Mesenchymal stem cell (in vitro differentiated cells and primary cell): ENCODE measurements at regions not wholly inside any gene's neighbourhood (a gene's known extent, or its start where the extent isn't known, plus 50 kb on each side); places are given as distances from the start of the nearest gene placed in this dataset.

Experiments
- DNase-seq: peaks from one replicate; pipeline ENCODE4 v3.0.0-alpha.2; 2013
- H2AFZ ChIP-seq: one replicate; pipeline ENCODE4 v1.6.1; 2013; ENCODE audit warnings: low read depth, mild to moderate bottlenecking, control low read depth, inconsistent platforms, low read length, moderate library complexity
- H2AK5ac ChIP-seq: 2 replicates; pipeline ENCODE4 v1.6.1; 2013; ENCODE audit warnings: low read length, moderate library complexity, mild to moderate bottlenecking, inconsistent platforms; ENCODE audit not compliant: severe bottlenecking
- H2BK120ac ChIP-seq: one replicate; pipeline ENCODE4 v1.6.1; 2013; ENCODE audit warnings: low read depth, mild to moderate bottlenecking, inconsistent platforms, low read length, moderate library complexity
- H2BK12ac ChIP-seq, 2 experiments: one replicate each; pipeline ENCODE4 v1.6.1; 2013; ENCODE audit warnings: inconsistent platforms in 2 of 2, low read length in 2 of 2, mild to moderate bottlenecking in 2 of 2, moderate library complexity in 2 of 2, control low read depth in 1 of 2
- H2BK15ac ChIP-seq: one replicate; pipeline ENCODE4 v1.6.1; 2013; ENCODE audit warnings: mild to moderate bottlenecking, low read depth, inconsistent platforms; ENCODE audit not compliant: poor library complexity, severe bottlenecking
- H2BK5ac ChIP-seq: 2 replicates; pipeline ENCODE4 v1.6.1; 2013; ENCODE audit warnings: low read depth, mild to moderate bottlenecking, low read length, control low read depth, inconsistent platforms; ENCODE audit not compliant: poor library complexity, severe bottlenecking
- H3K14ac ChIP-seq, 2 experiments: one replicate each; pipeline ENCODE4 v1.6.1; 2013; ENCODE audit warnings: inconsistent platforms in 2 of 2, low read length in 2 of 2, control low read depth in 1 of 2, mild to moderate bottlenecking in 1 of 2, moderate library complexity in 1 of 2
- H3K18ac ChIP-seq, 2 experiments: one replicate each; pipeline ENCODE4 v1.6.1; 2013; ENCODE audit warnings: inconsistent platforms in 2 of 2, low read length in 2 of 2, control low read depth in 1 of 2, low read depth in 1 of 2, mild to moderate bottlenecking in 1 of 2
- H3K23ac ChIP-seq, 2 experiments: one replicate each; pipeline ENCODE4 v1.6.1; 2013; ENCODE audit warnings: inconsistent platforms in 2 of 2, low read length in 2 of 2, mild to moderate bottlenecking in 2 of 2, moderate library complexity in 2 of 2, control low read depth in 1 of 2
- H3K27ac ChIP-seq: 2 replicates; pipeline ENCODE4 v1.5.1; 2013; ENCODE audit warnings: mild to moderate bottlenecking, moderate library complexity, low read length, control low read depth, inconsistent platforms; ENCODE audit not compliant: poor library complexity, severe bottlenecking
- H3K27me3 ChIP-seq, 2 experiments: 2 replicates each; pipeline versions ENCODE4 v1.6.1 to v1.7.0; 2013; ENCODE audit warnings: low read length in 2 of 2, mild to moderate bottlenecking in 2 of 2, moderate library complexity in 2 of 2, control low read depth in 1 of 2, inconsistent platforms in 1 of 2; ENCODE audit not compliant: control insufficient read depth in 1 of 2, insufficient read depth in 1 of 2
- H3K36me3 ChIP-seq, 2 experiments: 2 replicates each; pipeline versions ENCODE4 v1.6.1 to v1.7.0; 2013; ENCODE audit warnings: low read length in 2 of 2, control low read depth in 1 of 2, inconsistent platforms in 1 of 2, low read depth in 1 of 2, mild to moderate bottlenecking in 1 of 2; ENCODE audit not compliant: insufficient read depth in 2 of 2, control insufficient read depth in 1 of 2
- H3K4ac ChIP-seq, 2 experiments: one replicate each; pipeline ENCODE4 v1.6.1; 2013; ENCODE audit warnings: inconsistent platforms in 2 of 2, low read length in 2 of 2, mild to moderate bottlenecking in 2 of 2, moderate library complexity in 2 of 2, control low read depth in 1 of 2, low read depth in 1 of 2
- H3K4me1 ChIP-seq: 2 replicates; pipeline ENCODE4 v1.6.1; 2013; ENCODE audit warnings: low read depth, low read length, control low read depth; ENCODE audit not compliant: control insufficient read depth, insufficient read depth
- H3K4me2 ChIP-seq: 2 replicates; pipeline ENCODE4 v1.6.1; 2013; ENCODE audit warnings: low read length, mild to moderate bottlenecking, inconsistent platforms; ENCODE audit not compliant: poor library complexity, severe bottlenecking
- H3K4me3 ChIP-seq, 2 experiments: 2 replicates each; pipeline versions ENCODE4 v1.5.1 to v1.7.0; 2013; ENCODE audit warnings: low read length in 2 of 2, mild to moderate bottlenecking in 2 of 2, control low read depth in 1 of 2, low read depth in 1 of 2; ENCODE audit not compliant: insufficient read depth in 1 of 2
- H3K79me1 ChIP-seq: replicated peaks from 2 replicates; pipeline ENCODE4 v1.6.1; 2013; ENCODE audit warnings: mild to moderate bottlenecking, control low read depth, low read length, inconsistent platforms; ENCODE audit not compliant: poor library complexity, severe bottlenecking
- H3K9ac ChIP-seq: 2 replicates; pipeline ENCODE4 v1.7.0; 2013; ENCODE audit warnings: mild to moderate bottlenecking, low read length, moderate library complexity
- H3K9me3 ChIP-seq: 2 replicates; pipeline ENCODE4 v1.7.0; 2013; ENCODE audit warnings: mild to moderate bottlenecking, low read length; ENCODE audit not compliant: control insufficient read depth
- H4K8ac ChIP-seq: one replicate; pipeline ENCODE4 v1.6.1; 2013; ENCODE audit warnings: inconsistent platforms, mild to moderate bottlenecking, low read length, moderate library complexity
- H4K91ac ChIP-seq: one replicate; pipeline ENCODE4 v1.6.1; 2013; ENCODE audit warnings: mild to moderate bottlenecking, low read length, inconsistent platforms
- WGBS: methylation state at CpG from one replicate; pipeline ENCODE4 v1.1.7; 2013; ENCODE audit warnings: mixed read lengths; 5-methylcytosine and 5-hydroxymethylcytosine counted together

DNA sequence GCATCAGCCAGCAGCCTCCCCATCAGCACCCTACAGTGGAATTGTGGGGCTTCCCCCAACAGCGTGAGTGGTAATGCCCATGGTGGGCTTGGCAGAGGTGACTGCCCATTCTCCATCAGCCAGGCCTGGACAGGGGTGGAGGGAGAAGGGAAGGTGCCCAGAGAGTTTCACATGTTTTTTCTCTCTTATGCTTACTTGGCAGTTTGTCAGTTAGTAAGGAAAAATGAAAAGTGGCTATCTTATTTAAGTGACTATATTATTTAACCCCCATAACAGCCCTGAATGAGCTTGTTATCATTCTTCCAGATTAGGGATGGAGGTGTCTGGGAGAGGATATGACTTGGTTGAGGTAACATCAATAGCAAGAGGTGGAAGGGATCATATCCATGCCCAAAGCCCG, 921.7 kb downstream of the GRID1 start:
- H3K4me3 ChIP-seq: no peak overlapping the region
- no peak overlapping the region for H3K9ac ChIP-seq
- no peak overlapping the region for H3K27ac ChIP-seq
- WGBS: 94% methylated on average over 2 of the region's 2 CpGs
- H3K9me3 ChIP-seq: no peaks in the 10 kb centered on the region
- H2BK5ac ChIP-seq: no peak overlapping the region
- H2BK120ac ChIP-seq: no peak overlapping the region
- H3K14ac ChIP-seq: peak overlapping the region in 1 of 2 experiments; percentile 77
- H3K18ac ChIP-seq: no peak overlapping the region
- no peak overlapping the region for H2BK15ac ChIP-seq
- no peak overlapping the region for H3K23ac ChIP-seq
- H2AFZ ChIP-seq: no peak overlapping the region
- no peak for DNase-seq
- H3K27me3 ChIP-seq: no peaks in the 10 kb centered on the region
- no peak overlapping the region for H2AK5ac ChIP-seq
- no peak overlapping the region for H4K8ac ChIP-seq
- no peak overlapping the region for H3K4ac ChIP-seq
- no peaks in the 10 kb centered on the region for H3K36me3 ChIP-seq
- no peak overlapping the region for H4K91ac ChIP-seq
- H3K4me1 ChIP-seq: no peaks in the 10 kb centered on the region
- no peak overlapping the region for H2BK12ac ChIP-seq
- H3K79me1 ChIP-seq: no peaks in the 10 kb centered on the region
- H3K4me2 ChIP-seq: no peak overlapping the region

DNA sequence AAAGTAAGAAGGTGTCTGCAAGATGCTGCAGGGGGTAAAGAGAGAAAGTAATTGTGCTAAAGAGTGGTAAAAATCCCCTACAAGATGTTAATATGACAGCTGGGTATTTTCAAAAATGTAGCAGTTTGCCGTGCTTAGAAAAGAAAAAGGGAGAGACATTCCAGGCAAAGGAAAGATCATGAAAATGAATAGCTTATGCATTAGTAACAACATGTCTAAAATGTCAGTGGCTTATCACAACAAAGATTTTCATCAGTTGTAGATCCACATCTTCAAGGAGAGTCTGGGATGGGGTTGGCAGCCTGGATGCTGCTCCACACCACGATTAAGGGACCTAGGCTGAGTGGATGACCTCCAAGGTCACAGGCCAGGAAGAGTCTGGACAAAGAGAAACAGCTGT, 920.9 kb downstream of the GRID1 start:
- H3K4me1 ChIP-seq: no peaks in the 10 kb centered on the region
- H3K4ac ChIP-seq: no peak overlapping the region
- H3K27me3 ChIP-seq: no peaks in the 10 kb centered on the region
- H3K79me1 ChIP-seq: no peaks in the 10 kb centered on the region
- no peak overlapping the region for H2BK120ac ChIP-seq
- no peak overlapping the region for H2AFZ ChIP-seq
- H4K91ac ChIP-seq: no peak overlapping the region
- no peak overlapping the region for H4K8ac ChIP-seq
- H3K9me3 ChIP-seq: no peaks in the 10 kb centered on the region
- H3K23ac ChIP-seq: no peak overlapping the region
- no peak overlapping the region for H3K18ac ChIP-seq
- H3K14ac ChIP-seq: no peak overlapping the region
- H3K4me2 ChIP-seq: no peak overlapping the region
- no peak for DNase-seq
- no peak overlapping the region for H2AK5ac ChIP-seq
- no peak overlapping the region for H2BK12ac ChIP-seq
- 16% methylated on average over 2 of the region's 2 CpGs for WGBS
- no peaks in the 10 kb centered on the region for H3K36me3 ChIP-seq
- no peak overlapping the region for H2BK5ac ChIP-seq
- H3K4me3 ChIP-seq: no peak overlapping the region
- no peak overlapping the region for H3K9ac ChIP-seq
- no peak overlapping the region for H2BK15ac ChIP-seq
- H3K27ac ChIP-seq: no peak overlapping the region

DNA sequence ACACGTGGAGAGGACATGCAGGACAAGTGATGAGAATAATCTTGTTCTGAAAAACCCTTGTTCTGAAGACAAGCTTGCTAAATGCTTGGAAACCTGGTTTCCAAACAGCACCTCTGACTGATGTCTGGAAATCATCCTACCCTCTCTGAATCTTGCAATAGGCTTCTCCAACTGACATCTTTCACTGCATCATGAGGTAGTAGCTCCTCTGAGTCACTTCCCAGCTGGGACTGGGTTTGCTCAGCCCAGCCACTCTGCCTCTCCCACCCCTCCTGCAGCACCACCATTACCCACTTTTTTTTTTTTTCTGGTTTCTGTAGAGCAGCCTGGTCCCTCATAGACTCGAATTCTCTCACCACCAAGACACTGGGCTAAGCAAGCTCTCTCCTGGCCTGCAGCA, 919.8 kb downstream of the GRID1 start:
- Histone ChIP-seq H3K4me2 (no peak overlapping the region), H3K14ac (no peak overlapping the region), H2BK12ac (no peak overlapping the region), H2BK5ac (no peak overlapping the region), H2BK120ac (no peak overlapping the region), H3K4me3 (no peak overlapping the region), H4K91ac (no peak overlapping the region), H2BK15ac (no peak overlapping the region), H3K36me3 (no peaks in the 10 kb centered on the region), H3K18ac (no peak overlapping the region), H2AK5ac (no peak overlapping the region), H4K8ac (no peak overlapping the region), H3K27ac (no peak overlapping the region), H3K27me3 (no peaks in the 10 kb centered on the region), H3K9ac (no peak overlapping the region), H3K23ac (no peak overlapping the region), H3K79me1 (no peaks in the 10 kb centered on the region), H3K4ac (no peak overlapping the region), H2AFZ (no peak overlapping the region), H3K4me1 (no peaks in the 10 kb centered on the region), H3K9me3 (no peaks in the 10 kb centered on the region)
- DNase-seq: peak; percentile 22
- 61% methylated on average over 2 of the region's 2 CpGs for WGBS

DNA sequence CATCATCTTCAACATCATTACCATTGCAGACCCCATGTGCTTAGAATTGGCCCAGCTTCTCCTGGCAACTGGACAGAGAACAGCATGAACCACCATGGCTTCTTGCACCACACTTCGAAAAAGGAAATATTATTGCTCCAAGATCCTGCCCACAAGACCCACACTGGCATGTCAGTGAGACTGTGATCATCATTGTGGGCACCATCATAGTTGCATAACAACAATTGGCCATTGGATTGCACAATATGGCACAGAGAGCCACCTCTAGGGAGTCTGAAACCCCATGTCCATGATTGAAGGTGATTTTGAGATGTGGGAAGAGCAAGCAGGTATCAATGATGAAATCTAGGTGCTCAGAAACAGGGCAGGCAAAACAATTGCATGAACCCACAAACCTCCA, 918.9 kb downstream of the GRID1 start:
- H3K4me2 ChIP-seq: no peak overlapping the region
- no peak overlapping the region for H2AFZ ChIP-seq
- no peak overlapping the region for H3K23ac ChIP-seq
- no peak overlapping the region for H2BK12ac ChIP-seq
- H2BK120ac ChIP-seq: no peak overlapping the region
- H3K9ac ChIP-seq: no peak overlapping the region
- H4K91ac ChIP-seq: no peak overlapping the region
- H3K18ac ChIP-seq: no peak overlapping the region
- no peaks in the 10 kb centered on the region for H3K79me1 ChIP-seq
- DNase-seq: no peak
- H3K27ac ChIP-seq: no peak overlapping the region
- no peaks in the 10 kb centered on the region for H3K4me1 ChIP-seq
- 70% methylated on average over 1 of the region's 1 CpG for WGBS
- H2BK15ac ChIP-seq: no peak overlapping the region
- no peak overlapping the region for H2AK5ac ChIP-seq
- H3K36me3 ChIP-seq: no peaks in the 10 kb centered on the region
- no peak overlapping the region for H2BK5ac ChIP-seq
- no peak overlapping the region for H3K4ac ChIP-seq
- no peak overlapping the region for H3K14ac ChIP-seq
- H3K9me3 ChIP-seq: no peaks in the 10 kb centered on the region
- H4K8ac ChIP-seq: no peak overlapping the region
- no peak overlapping the region for H3K4me3 ChIP-seq
- no peaks in the 10 kb centered on the region for H3K27me3 ChIP-seq
